Suprapubic skin (tissue), 4 donors: ENCODE measurements at regions not wholly inside any gene's neighbourhood (a gene's known extent, or its start where the extent isn't known, plus 50 kb on each side); places are given as distances from the start of the nearest gene placed in this dataset.

Source experiments
- DNase-seq, 2 donors: peaks; one replicate each; pipeline ENCODE4 v3.0.0-alpha.2; 2019; ENCODE audit warnings: low spot score in 2 of 2
- H3K27ac ChIP-seq: fragments of 200-600 bp; sonication (generic); one replicate; pipeline ENCODE4 v1.5.1; 2019
- H3K27me3 ChIP-seq: fragments of 200-600 bp; sonication (generic); one replicate; pipeline ENCODE4 v1.5.1; 2019
- H3K36me3 ChIP-seq: fragments of 200-600 bp; sonication (generic); one replicate; pipeline ENCODE4 v1.5.1; 2019
- H3K4me1 ChIP-seq: fragments of 200-600 bp; sonication (generic); one replicate; pipeline ENCODE4 v1.5.1; 2019
- H3K4me3 ChIP-seq: fragments of 200-600 bp; sonication (generic); one replicate; pipeline ENCODE4 v1.5.1; 2019; ENCODE audit warnings: mild to moderate bottlenecking
- H3K9me3 ChIP-seq: fragments of 200-600 bp; sonication (generic); one replicate; pipeline ENCODE4 v1.5.1; 2019
- CTCF ChIP-seq, 2 donors: fragments of 200-600 bp in 1 of 2; fragments of 450-650 bp in 1 of 2; sonication (generic) in 1 of 2; IDR thresholded peaks; one replicate each; pipeline ENCODE4 v1.5.1; 2016 to 2019; ENCODE audit warnings: antibody characterized with exemption in 2 of 2, mild to moderate bottlenecking in 1 of 2, moderate library complexity in 1 of 2
- EP300 ChIP-seq: sonication (generic); formaldehyde crosslinking; IDR thresholded peaks from one replicate; pipeline ENCODE4 v1.6.1; 2017; ENCODE audit warnings: antibody characterized with exemption
- POLR2A ChIP-seq, 2 donors: fragments of 450-650 bp; IDR thresholded peaks; one replicate each; pipeline ENCODE4 v1.6.1; 2017; ENCODE audit warnings: antibody characterized with exemption in 2 of 2, mild to moderate bottlenecking in 2 of 2, moderate library complexity in 2 of 2
- POLR2AphosphoS5 ChIP-seq, 3 donors: sonication (generic); formaldehyde crosslinking; IDR thresholded peaks; one replicate each; pipeline ENCODE4 v1.6.1; 2017; ENCODE audit warnings: antibody characterized with exemption in 3 of 3
- WGBS: methylation state at CpG from one replicate; pipeline ENCODE4 v1.1.5; 2018; 5-methylcytosine and 5-hydroxymethylcytosine counted together

GRCh38 chr5:143671674-143672569 is 140.0 kb upstream of the HMHB1 start:
- no peaks in the 10 kb centered on the region for H3K9me3 ChIP-seq
- 87% methylated on average over 5 of the region's 5 CpGs for WGBS
- no peaks in the 10 kb centered on the region for H3K27me3 ChIP-seq
- no peak overlapping the region for H3K4me3 ChIP-seq
- no peak for DNase-seq
- no peaks in the 10 kb centered on the region for H3K36me3 ChIP-seq
- no peaks in the 10 kb centered on the region for H3K4me1 ChIP-seq
- H3K27ac ChIP-seq: no peak overlapping the region
- no peak for TF ChIP-seq POLR2AphosphoS5 (IDR thresholded peaks at IDR 0.05)
- no peak for TF ChIP-seq CTCF (IDR thresholded peaks at IDR 0.05)
- no peak for TF ChIP-seq POLR2A (IDR thresholded peaks at IDR 0.05)
- no peak for TF ChIP-seq EP300

GRCh38 chr5:143671021-143671420 is 140.9 kb upstream of the HMHB1 start:
- no peak for DNase-seq
- no peak for TF ChIP-seq POLR2A (IDR thresholded peaks at IDR 0.05)
- H3K4me3 ChIP-seq: no peak overlapping the region
- H3K4me1 ChIP-seq: no peaks in the 10 kb centered on the region
- no peaks in the 10 kb centered on the region for H3K27me3 ChIP-seq
- H3K27ac ChIP-seq: no peak overlapping the region
- H3K36me3 ChIP-seq: no peaks in the 10 kb centered on the region
- H3K9me3 ChIP-seq: no peaks in the 10 kb centered on the region
- 94% methylated on average over 5 of the region's 5 CpGs for WGBS

GRCh38 chr5:143665866-143666265 is 146.1 kb upstream of the HMHB1 start:
- no peak for TF ChIP-seq POLR2AphosphoS5 (IDR thresholded peaks at IDR 0.05)
- TF ChIP-seq POLR2A (IDR thresholded peaks at IDR 0.05): no peak
- TF ChIP-seq EP300: no peak
- TF ChIP-seq CTCF (IDR thresholded peaks at IDR 0.05): no peak
- no peak for DNase-seq
- WGBS: 80% methylated on average over 4 of the region's 4 CpGs

GRCh38 chr5:143664623-143665022 is 147.3 kb upstream of the HMHB1 start:
- no peak for TF ChIP-seq EP300
- no peak for TF ChIP-seq POLR2AphosphoS5 (IDR thresholded peaks at IDR 0.05)
- TF ChIP-seq CTCF (IDR thresholded peaks at IDR 0.05): no peak
- TF ChIP-seq POLR2A (IDR thresholded peaks at IDR 0.05): no peak

More at GRCh38 chr5:143665866-143666265, 146.1 kb upstream of the HMHB1 start:
- H3K27me3 ChIP-seq: no peaks in the 10 kb centered on the region
- no peaks in the 10 kb centered on the region for H3K4me1 ChIP-seq
- no peak overlapping the region for H3K4me3 ChIP-seq
- no peaks in the 10 kb centered on the region for H3K36me3 ChIP-seq
- no peaks in the 10 kb centered on the region for H3K9me3 ChIP-seq
- no peak overlapping the region for H3K27ac ChIP-seq

GRCh38 chr5:143663872-143664271 is 148.1 kb upstream of the HMHB1 start:
- Histone ChIP-seq H3K4me1 (no peaks in the 10 kb centered on the region), H3K4me3 (no peak overlapping the region), H3K9me3 (no peaks in the 10 kb centered on the region), H3K27ac (no peak overlapping the region), H3K36me3 (no peaks in the 10 kb centered on the region), H3K27me3 (no peaks in the 10 kb centered on the region)
- TF ChIP-seq EP300 (no peak), POLR2AphosphoS5 (IDR thresholded peaks at IDR 0.05) (no peak), POLR2A (IDR thresholded peaks at IDR 0.05) (no peak), CTCF (IDR thresholded peaks at IDR 0.05) (no peak)
- 84% methylated on average over 2 of the region's 2 CpGs for WGBS
- DNase-seq: no peak

More at GRCh38 chr5:143664623-143665022, 147.3 kb upstream of the HMHB1 start:
- no peak overlapping the region for H3K4me3 ChIP-seq
- H3K36me3 ChIP-seq: no peaks in the 10 kb centered on the region
- H3K9me3 ChIP-seq: no peaks in the 10 kb centered on the region
- no peaks in the 10 kb centered on the region for H3K4me1 ChIP-seq
- DNase-seq: no peak
- H3K27me3 ChIP-seq: no peaks in the 10 kb centered on the region
- no peak overlapping the region for H3K27ac ChIP-seq
- 70% methylated on average over 2 of the region's 2 CpGs for WGBS
